H9 (cell line): ENCODE measurements at regions not wholly inside any gene's neighbourhood (a gene's known extent, or its start where the extent isn't known, plus 50 kb on each side); places are given as distances from the start of the nearest gene placed in this dataset.

Experiments
- DNase-seq: peaks from one replicate; pipeline ENCODE4 v3.0.0-alpha.2; 2017
- H2AFZ ChIP-seq: one replicate; pipeline ENCODE4 v1.6.1; 2013; ENCODE audit warnings: mild to moderate bottlenecking, low read length, control low read depth, moderate library complexity
- H2AK5ac ChIP-seq: 2 replicates; pipeline ENCODE4 v1.6.1; 2013; ENCODE audit warnings: low read length, control low read depth, mixed read lengths; ENCODE audit not compliant: insufficient read length
- H2BK120ac ChIP-seq: one replicate; pipeline ENCODE4 v1.6.1; 2013; ENCODE audit warnings: low read depth, mild to moderate bottlenecking, low read length, control low read depth, inconsistent platforms; ENCODE audit not compliant: poor library complexity, severe bottlenecking
- H2BK12ac ChIP-seq: 2 replicates; pipeline ENCODE4 v1.6.1; 2013; ENCODE audit warnings: low read length, control low read depth, mixed read lengths, low read depth; ENCODE audit not compliant: insufficient read length
- H2BK15ac ChIP-seq: 2 replicates; pipeline ENCODE4 v1.6.1; 2013; ENCODE audit warnings: low read depth, low read length, control low read depth
- H2BK20ac ChIP-seq: one replicate; pipeline ENCODE4 v1.6.1; 2013; ENCODE audit warnings: low read depth, mild to moderate bottlenecking, low read length, control low read depth, inconsistent platforms; ENCODE audit not compliant: poor library complexity, severe bottlenecking
- H2BK5ac ChIP-seq: 2 replicates; pipeline ENCODE4 v1.6.1; 2013; ENCODE audit warnings: low read length, control low read depth, mixed read lengths; ENCODE audit not compliant: insufficient read length
- H3K14ac ChIP-seq: 2 replicates; pipeline ENCODE4 v1.6.1; 2013; ENCODE audit warnings: low read length, control low read depth; ENCODE audit not compliant: insufficient read depth
- H3K18ac ChIP-seq: 2 replicates; pipeline ENCODE4 v1.6.1; 2013; ENCODE audit warnings: low read depth, mild to moderate bottlenecking, mixed read lengths, low read length, control low read depth; ENCODE audit not compliant: insufficient read length
- H3K23ac ChIP-seq: 2 replicates; pipeline ENCODE4 v1.6.1; 2013; ENCODE audit warnings: low read length, control low read depth, mixed read lengths, low read depth; ENCODE audit not compliant: insufficient read length
- H3K23me2 ChIP-seq: 2 replicates; pipeline ENCODE4 v1.6.1; 2013; ENCODE audit warnings: low read depth, mild to moderate bottlenecking, mixed read lengths, low read length, control low read depth; ENCODE audit not compliant: insufficient read length, poor library complexity, severe bottlenecking
- H3K27ac ChIP-seq: 2 replicates; pipeline ENCODE4 v1.5.1; 2013; ENCODE audit warnings: low read length, control low read depth, mixed read lengths, low read depth; ENCODE audit not compliant: insufficient read length
- H3K27me3 ChIP-seq: 2 replicates; pipeline ENCODE4 v1.6.1; 2013; ENCODE audit warnings: low read length, control low read depth, inconsistent platforms; ENCODE audit not compliant: insufficient read depth
- H3K4ac ChIP-seq: 2 replicates; pipeline ENCODE4 v1.6.1; 2013; ENCODE audit warnings: low read depth, mild to moderate bottlenecking, control low read depth, inconsistent platforms, low read length, moderate library complexity
- H3K4me1 ChIP-seq: 2 replicates; pipeline ENCODE4 v1.6.1; 2013; ENCODE audit warnings: low read length, control low read depth, inconsistent platforms; ENCODE audit not compliant: insufficient read depth
- H3K4me2 ChIP-seq: 2 replicates; pipeline ENCODE4 v1.6.1; 2013; ENCODE audit warnings: low read length, control low read depth, mixed read lengths; ENCODE audit not compliant: insufficient read length, insufficient read depth
- H3K56ac ChIP-seq: 2 replicates; pipeline ENCODE4 v1.6.1; 2013; ENCODE audit warnings: low read depth, mild to moderate bottlenecking, mixed read lengths, low read length, control low read depth; ENCODE audit not compliant: insufficient read length
- H3K79me1 ChIP-seq: 2 replicates; pipeline ENCODE4 v1.6.1; 2013; ENCODE audit warnings: low read depth, mild to moderate bottlenecking, moderate library complexity, low read length, control low read depth, inconsistent platforms; ENCODE audit not compliant: insufficient read depth, poor library complexity, severe bottlenecking
- H3K79me2 ChIP-seq: 2 replicates; pipeline ENCODE4 v1.6.1; 2013; ENCODE audit warnings: low read length, control low read depth, inconsistent platforms; ENCODE audit not compliant: insufficient read depth
- H3K9ac ChIP-seq: 2 replicates; pipeline ENCODE4 v1.6.1; 2013; ENCODE audit warnings: low read length, control low read depth, mixed read lengths; ENCODE audit not compliant: insufficient read length; ENCODE audit errors: extremely low read depth
- H3K9me3 ChIP-seq: one replicate; pipeline ENCODE4 v1.6.1; 2013; ENCODE audit warnings: low read depth, low read length, inconsistent platforms; ENCODE audit not compliant: control insufficient read depth
- H3T11ph ChIP-seq: one replicate; pipeline ENCODE4 v1.6.1; 2013; ENCODE audit warnings: mild to moderate bottlenecking, low read length, control low read depth, inconsistent platforms
- H4K20me1 ChIP-seq: one replicate; pipeline ENCODE4 v1.6.1; 2013; ENCODE audit not compliant: control insufficient read depth, insufficient read length, insufficient read depth
- H4K5ac ChIP-seq: 2 replicates; pipeline ENCODE4 v1.6.1; 2013; ENCODE audit warnings: low read depth, mild to moderate bottlenecking, mixed read lengths, low read length, control low read depth; ENCODE audit not compliant: insufficient read length
- H4K8ac ChIP-seq: replicated peaks from 2 replicates; pipeline ENCODE4 v1.6.1; 2013; ENCODE audit warnings: low read length, control low read depth, mixed read lengths, low read depth; ENCODE audit not compliant: insufficient read length
- H4K91ac ChIP-seq: 2 replicates; pipeline ENCODE4 v1.6.1; 2013; ENCODE audit warnings: low read depth, mild to moderate bottlenecking, moderate library complexity, mixed read lengths, low read length, control low read depth; ENCODE audit not compliant: insufficient read length
- H3K27ac Mint-ChIP-seq, 3 experiments: 2 replicates in 2 of 3; 3 replicates in 1 of 3; pipeline ENCODE4 v1.8.0; 2020 to 2021; ENCODE audit warnings: mixed read lengths in 3 of 3, mild to moderate bottlenecking in 1 of 3, moderate library complexity in 1 of 3
- H3K27me3 Mint-ChIP-seq: 2 replicates; pipeline ENCODE4 v1.8.0; 2021; ENCODE audit warnings: low read depth, mild to moderate bottlenecking, moderate library complexity, mixed read lengths
- H3K36me3 Mint-ChIP-seq, 3 experiments: 2 replicates in 2 of 3; 3 replicates in 1 of 3; pipeline ENCODE4 v1.8.0; 2020 to 2021; ENCODE audit warnings: low read depth in 3 of 3, mixed read lengths in 3 of 3; ENCODE audit not compliant: insufficient read depth in 1 of 3
- H3K4me1 Mint-ChIP-seq, 2 experiments: 2 replicates each; pipeline ENCODE4 v1.8.0; 2020; ENCODE audit warnings: mixed read lengths in 2 of 2
- H3K4me3 Mint-ChIP-seq, 2 experiments: 2 replicates in 1 of 2; 3 replicates in 1 of 2; pipeline ENCODE4 v1.8.0; 2020 to 2021; ENCODE audit warnings: mild to moderate bottlenecking in 2 of 2, mixed read lengths in 2 of 2, moderate library complexity in 1 of 2
- H3K9me3 Mint-ChIP-seq, 2 experiments: 2 replicates in 1 of 2; 3 replicates in 1 of 2; pipeline ENCODE4 v1.8.0; 2020; ENCODE audit warnings: mild to moderate bottlenecking in 2 of 2, mixed read lengths in 2 of 2, moderate library complexity in 1 of 2
- WGBS: extraction: QIAGEN DNeasy Blood & Tissue Kit; methylation state at CpG from one replicate; pipeline ENCODE4 v1.1.7; 2013; ENCODE audit warnings: missing lambda C conversion rate, low lambda C conversion rate, mixed read lengths; ENCODE audit not compliant: insufficient read length; ENCODE audit errors: extremely low coverage; 5-methylcytosine and 5-hydroxymethylcytosine counted together
- TF ChIP-seq, protein P1 (sequence below): fragments of 200-600 bp; sonication (generic); conservative IDR thresholded peaks from 3 replicates; pipeline ENCODE4 v1.8.0; 2021; ENCODE audit warnings: antibody characterized with exemption, mild to moderate bottlenecking

DNA sequence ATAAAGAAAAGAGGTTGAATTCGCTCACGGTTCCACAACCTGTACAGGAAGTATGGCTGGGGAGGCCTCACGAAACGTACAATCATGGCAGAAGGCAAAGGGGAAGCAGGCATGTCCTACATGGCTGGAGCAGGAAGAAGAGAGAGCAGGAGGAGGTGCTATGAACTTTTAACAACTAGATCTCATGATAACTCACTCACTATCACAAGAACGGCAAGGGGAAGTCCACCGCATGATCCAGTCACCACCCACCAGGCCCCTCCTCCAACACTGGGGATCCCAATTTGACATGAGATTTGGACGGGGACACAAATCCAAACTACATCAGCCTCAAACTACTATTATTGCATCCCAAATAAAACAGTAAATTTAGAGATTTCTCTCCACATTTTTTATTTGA, 53.6 kb upstream of the CST7 start:
- WGBS: no CpG with 5 or more reads among the region's 7 CpGs
- H4K8ac ChIP-seq: no peak overlapping the region

More for the DNA sequence above, 53.6 kb upstream of the CST7 start:
- H3K36me3 Mint-ChIP-seq: peaks cover 10 to 21% (median 19%) of the 10 kb centered on the region in 3 experiments
- Histone ChIP-seq H2BK5ac (no peak overlapping the region), H4K91ac (no peak overlapping the region), H3K18ac (no peak overlapping the region), H2BK12ac (no peak overlapping the region), H3K14ac (no peak overlapping the region), H3K4ac (no peak overlapping the region), H3K9me3 (peaks cover 23% of the 10 kb centered on the region), H3K9ac (no peak overlapping the region), H3K4me1 (no peaks in the 10 kb centered on the region), H3T11ph (no peak overlapping the region), H3K4me2 (no peak overlapping the region), H3K79me1 (no peaks in the 10 kb centered on the region), H3K23me2 (no peaks in the 10 kb centered on the region), H2BK15ac (no peak overlapping the region), H2AFZ (no peak overlapping the region), H4K20me1 (no peaks in the 10 kb centered on the region), H3K79me2 (no peaks in the 10 kb centered on the region), H2AK5ac (no peak overlapping the region), H3K27ac (no peak overlapping the region), H3K23ac (no peak overlapping the region), H2BK20ac (no peak overlapping the region), H3K56ac (no peak overlapping the region), H3K27me3 (no peaks in the 10 kb centered on the region), H2BK120ac (no peak overlapping the region), H4K5ac (no peak overlapping the region)
- peaks cover 4% of the 10 kb centered on the region for H3K27me3 Mint-ChIP-seq
- no peak for DNase-seq
- H3K9me3 Mint-ChIP-seq: peaks cover 37 to 40% of the 10 kb centered on the region in 2 experiments
- H3K27ac Mint-ChIP-seq: no peak overlapping the region
- no peak overlapping the region for H3K4me3 Mint-ChIP-seq
- TF ChIP-seq, protein P1, sequence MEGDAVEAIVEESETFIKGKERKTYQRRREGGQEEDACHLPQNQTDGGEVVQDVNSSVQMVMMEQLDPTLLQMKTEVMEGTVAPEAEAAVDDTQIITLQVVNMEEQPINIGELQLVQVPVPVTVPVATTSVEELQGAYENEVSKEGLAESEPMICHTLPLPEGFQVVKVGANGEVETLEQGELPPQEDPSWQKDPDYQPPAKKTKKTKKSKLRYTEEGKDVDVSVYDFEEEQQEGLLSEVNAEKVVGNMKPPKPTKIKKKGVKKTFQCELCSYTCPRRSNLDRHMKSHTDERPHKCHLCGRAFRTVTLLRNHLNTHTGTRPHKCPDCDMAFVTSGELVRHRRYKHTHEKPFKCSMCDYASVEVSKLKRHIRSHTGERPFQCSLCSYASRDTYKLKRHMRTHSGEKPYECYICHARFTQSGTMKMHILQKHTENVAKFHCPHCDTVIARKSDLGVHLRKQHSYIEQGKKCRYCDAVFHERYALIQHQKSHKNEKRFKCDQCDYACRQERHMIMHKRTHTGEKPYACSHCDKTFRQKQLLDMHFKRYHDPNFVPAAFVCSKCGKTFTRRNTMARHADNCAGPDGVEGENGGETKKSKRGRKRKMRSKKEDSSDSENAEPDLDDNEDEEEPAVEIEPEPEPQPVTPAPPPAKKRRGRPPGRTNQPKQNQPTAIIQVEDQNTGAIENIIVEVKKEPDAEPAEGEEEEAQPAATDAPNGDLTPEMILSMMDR: no peak
- H3K4me1 Mint-ChIP-seq: no peaks in the 10 kb centered on the region
